Smooth muscle cell (in vitro differentiated cells): ENCODE measurements at regions not wholly inside any gene's neighbourhood (a gene's known extent, or its start where the extent isn't known, plus 50 kb on each side); places are given as distances from the start of the nearest gene placed in this dataset.
"Not testable (repeated sequence)": the region's sequence is repeated elsewhere in the genome, so short reads cannot be mapped to it uniquely, and the experiment has no call there.

Experiments used
- DNase-seq: peaks from one replicate; lab custom pipeline; 2025; ENCODE audit not compliant: unreplicated experiment; lab: John Stamatoyannopoulos, UW
- H2AFZ ChIP-seq: fragments of 200-600 bp; sonication (generic); 2 replicates; pipeline ENCODE4 v1.6.0; 2016; ENCODE audit warnings: antibody characterized with exemption, low read depth, mild to moderate bottlenecking
- H3F3A ChIP-seq: fragments of 200-600 bp; sonication (generic); 2 replicates; pipeline ENCODE4 v1.6.0; 2017; ENCODE audit warnings: antibody characterized with exemption, low read depth
- H3K27ac ChIP-seq: fragments of 200-600 bp; sonication (generic); 2 replicates; pipeline ENCODE4 v1.5.1; 2016; ENCODE audit warnings: low read depth, mild to moderate bottlenecking
- H3K27me3 ChIP-seq: fragments of 200-600 bp; sonication (generic); 2 replicates; pipeline ENCODE4 v1.6.1; 2016; ENCODE audit warnings: low read depth, mild to moderate bottlenecking
- H3K36me3 ChIP-seq: fragments of 200-600 bp; sonication (generic); 2 replicates; pipeline ENCODE4 v1.5.1; 2016; ENCODE audit warnings: low read depth
- H3K4me1 ChIP-seq: fragments of 200-600 bp; sonication (generic); 2 replicates; pipeline ENCODE4 v1.5.1; 2016; ENCODE audit warnings: low read depth
- H3K4me2 ChIP-seq: fragments of 200-600 bp; sonication (generic); 2 replicates; pipeline ENCODE4 v1.6.0; 2016; ENCODE audit warnings: mild to moderate bottlenecking
- H3K4me3 ChIP-seq: fragments of 200-600 bp; sonication (generic); 2 replicates; pipeline ENCODE4 v1.5.1; 2016; ENCODE audit warnings: mild to moderate bottlenecking
- H3K79me2 ChIP-seq: fragments of 200-600 bp; sonication (generic); 2 replicates; pipeline ENCODE4 v1.6.0; 2016; ENCODE audit warnings: low read depth, mild to moderate bottlenecking
- H3K9ac ChIP-seq: fragments of 200-600 bp; sonication (generic); 2 replicates; pipeline ENCODE4 v1.6.0; 2016; ENCODE audit warnings: low read depth
- H3K9me3 ChIP-seq: fragments of 200-600 bp; sonication (generic); replicated peaks from 2 replicates; pipeline ENCODE4 v1.5.1; 2016; ENCODE audit warnings: low read depth
- H4K20me1 ChIP-seq: fragments of 200-600 bp; sonication (generic); 2 replicates; pipeline ENCODE4 v1.6.0; 2016; ENCODE audit warnings: low read depth
- CTCF ChIP-seq: fragments of 200-600 bp; sonication (generic); IDR thresholded peaks from 2 replicates; pipeline ENCODE4 v1.5.1; 2017; ENCODE audit warnings: borderline replicate concordance, mild to moderate bottlenecking, antibody characterized with exemption; ENCODE audit not compliant: insufficient read depth, poor library complexity, severe bottlenecking
- WGBS: methylation state at CpG from one replicate; pipeline ENCODE4 v1.1.7; 2016; ENCODE audit warnings: low lambda C conversion rate; 5-methylcytosine and 5-hydroxymethylcytosine counted together

GRCh38 chr12:59365133-59365532 lies 230.7 kb upstream of the SLC16A7 start:
- no peak for TF ChIP-seq CTCF
- Histone ChIP-seq H2AFZ (no peak overlapping the region), H3K4me3 (no peak overlapping the region), H3K27me3 (no peaks in the 10 kb centered on the region), H3K79me2 (no peaks in the 10 kb centered on the region), H3K4me1 (no peaks in the 10 kb centered on the region), H3K36me3 (no peaks in the 10 kb centered on the region), H3K4me2 (no peak overlapping the region), H3F3A (no peaks in the 10 kb centered on the region), H3K9ac (no peak overlapping the region), H3K27ac (no peak overlapping the region), H4K20me1 (no peaks in the 10 kb centered on the region), H3K9me3 (no peaks in the 10 kb centered on the region)
- WGBS: 94% methylated on average over 2 of the region's 2 CpGs
- DNase-seq: no peak

- Histone ChIP-seq H3F3A (no peaks in the 10 kb centered on the region), H3K4me3 (no peak overlapping the region), H4K20me1 (no peaks in the 10 kb centered on the region), H3K9me3 (no peaks in the 10 kb centered on the region), H3K9ac (no peak overlapping the region), H2AFZ (peak overlapping the region; percentile 76), H3K27me3 (no peaks in the 10 kb centered on the region), H3K27ac (no peak overlapping the region), H3K79me2 (no peaks in the 10 kb centered on the region), H3K4me1 (peaks cover 3% of the 10 kb centered on the region), H3K36me3 (no peaks in the 10 kb centered on the region), H3K4me2 (no peak overlapping the region)
- DNase-seq: no peak
- whole genome bisulfite sequencing: 33% methylated on average over 1 of the region's 1 CpG
- no peak for TF ChIP-seq CTCF
These were observed 238.0 kb upstream of the SLC16A7 start for GRCh38 chr12:59357811-59358210.

- H3K27ac ChIP-seq, H4K20me1 ChIP-seq, H2AFZ ChIP-seq, H3K36me3 ChIP-seq, DNase-seq, H3F3A ChIP-seq, H3K27me3 ChIP-seq, H3K4me2 ChIP-seq, H3K9ac ChIP-seq, H3K4me1 ChIP-seq, H3K9me3 ChIP-seq, H3K79me2 ChIP-seq, H3K4me3 ChIP-seq: not testable (repeated sequence)
- peak; percentile 27 for TF ChIP-seq CTCF
- 28% methylated on average over 5 of the region's 5 CpGs for WGBS
These were observed 249.6 kb upstream of the SLC16A7 start for GRCh38 chr12:59346248-59346647.

- H3K27ac ChIP-seq: no peak overlapping the region
- H3F3A ChIP-seq: no peaks in the 10 kb centered on the region
- H3K4me3 ChIP-seq: no peak overlapping the region
- no peaks in the 10 kb centered on the region for H3K36me3 ChIP-seq
- no peak for DNase-seq
- no peaks in the 10 kb centered on the region for H3K9me3 ChIP-seq
- H2AFZ ChIP-seq: no peak overlapping the region
- H3K4me2 ChIP-seq: no peak overlapping the region
- 81% methylated on average over 4 of the region's 4 CpGs for WGBS
- H3K9ac ChIP-seq: no peak overlapping the region
- H3K79me2 ChIP-seq: no peaks in the 10 kb centered on the region
- H3K27me3 ChIP-seq: no peaks in the 10 kb centered on the region
- no peak for TF ChIP-seq CTCF
- no peaks in the 10 kb centered on the region for H4K20me1 ChIP-seq
- H3K4me1 ChIP-seq: no peaks in the 10 kb centered on the region
These were observed 250.4 kb upstream of the SLC16A7 start for GRCh38 chr12:59345406-59345805.
